GM21423 (cell line): ENCODE measurements at regions not wholly inside any gene's neighbourhood (a gene's known extent, or its start where the extent isn't known, plus 50 kb on each side); places are given as distances from the start of the nearest gene placed in this dataset.
"Not testable (repeated sequence)": the region's sequence is repeated elsewhere in the genome, so short reads cannot be mapped to it uniquely, and the experiment has no call there.

ENCODE experiments used
- ATAC-seq: cut with Tn5 transposase; IDR thresholded peaks from one replicate; pipeline ENCODE4 v1.9.1; 2021; ENCODE audit warnings: mild to moderate bottlenecking, moderate library complexity; ENCODE audit not compliant: unreplicated experiment

GRCh38 chr10:76815505-76815904, 822.1 kb downstream of the KCNMA1 start:
- ATAC-seq, result not testable (repeated sequence)

- no peak for ATAC-seq
These were observed 826.2 kb downstream of the KCNMA1 start for GRCh38 chr10:76811430-76811829.

- no peak for ATAC-seq
These were observed 849.2 kb downstream of the KCNMA1 start for GRCh38 chr10:76788452-76788811.

GRCh38 chr10:76787746-76788451, 849.7 kb downstream of the KCNMA1 start:
- ATAC-seq, result no peak

GRCh38 chr10:76786504-76787072, 851.0 kb downstream of the KCNMA1 start:
- no peak for ATAC-seq

GRCh38 chr10:76784076-76784475, 853.5 kb downstream of the KCNMA1 start:
- ATAC-seq, result no peak

- no peak for ATAC-seq
These were observed 857.8 kb downstream of the KCNMA1 start for GRCh38 chr10:76779796-76780301.

- ATAC-seq, result no peak
These were observed 858.5 kb downstream of the KCNMA1 start for GRCh38 chr10:76778914-76779795.

GRCh38 chr10:76774987-76775603, 862.5 kb downstream of the KCNMA1 start:
- no peak for ATAC-seq

GRCh38 chr10:76769582-76769981, 868.0 kb downstream of the KCNMA1 start:
- ATAC-seq, result no peak

GRCh38 chr10:76769161-76769560, 868.4 kb downstream of the KCNMA1 start:
- ATAC-seq, result no peak

- ATAC-seq, result no peak
These were observed 870.9 kb downstream of the KCNMA1 start for GRCh38 chr10:76766682-76767081.

GRCh38 chr10:76764921-76765320, 872.7 kb downstream of the KCNMA1 start:
- ATAC-seq, result not testable (repeated sequence)

GRCh38 chr10:76764177-76764576, 873.4 kb downstream of the KCNMA1 start:
- ATAC-seq, result no peak

- ATAC-seq, result no peak
These were observed 874.2 kb downstream of the KCNMA1 start for GRCh38 chr10:76763376-76763775.

- no peak for ATAC-seq
These were observed 877.9 kb downstream of the KCNMA1 start for GRCh38 chr10:76759681-76760080.

- ATAC-seq, result no peak
These were observed 894.4 kb downstream of the KCNMA1 start for GRCh38 chr10:76743169-76743568.

GRCh38 chr10:76740514-76740913, 897.1 kb downstream of the KCNMA1 start:
- no peak for ATAC-seq

GRCh38 chr10:76738991-76739390, 898.6 kb downstream of the KCNMA1 start:
- no peak for ATAC-seq

GRCh38 chr10:76736815-76737618, 900.6 kb downstream of the KCNMA1 start:
- no peak for ATAC-seq
